ENCODE measurements at regions not wholly inside any gene's neighbourhood (a gene's known extent, or its start where the extent isn't known, plus 50 kb on each side); places are given as distances from the start of the nearest gene placed in this dataset.
A peak's percentile ranks its signal among the peaks of the same experiment; 100 is the strongest.

GRCh38 chr3:18024715-18025114 lies 282.3 kb upstream of the TBC1D5 start:
- TF ChIP-seq Cebpa-rat (IDR thresholded peaks at IDR 0.05): no peak
- Histone ChIP-seq H3K9ac (no peak overlapping the region), H3K4me1 (peaks cover 47% of the 10 kb centered on the region), H3K27me3 (no peaks in the 10 kb centered on the region), H3K4me2 (no peak overlapping the region), H4K20me1 (no peaks in the 10 kb centered on the region), H3K36me3 (peaks cover 16% of the 10 kb centered on the region), H3K9me3 (peaks cover 40% of the 10 kb centered on the region), H3K27ac (no peak overlapping the region), H3K4me3 (no peak overlapping the region)

GRCh38 chr3:18019161-18019495 lies 276.7 kb upstream of the TBC1D5 start:
- peak overlapping the region; percentile 66 for H3K4me2 ChIP-seq
- TF ChIP-seq Cebpa-rat (IDR thresholded peaks at IDR 0.05): no peak

GRCh38 chr3:18018491-18019160 lies 276.2 kb upstream of the TBC1D5 start:
- TF ChIP-seq Cebpa-rat (IDR thresholded peaks at IDR 0.05): no peak
- peak overlapping the region; percentile 28; the same call in 1 of the 2 replicates for H3K9ac ChIP-seq
- peaks cover 31% of the 10 kb centered on the region for H3K4me1 ChIP-seq
- H3K4me2 ChIP-seq: peak overlapping the region; percentile 66
- peaks cover 51% of the 10 kb centered on the region for H3K9me3 ChIP-seq
- H4K20me1 ChIP-seq: no peaks in the 10 kb centered on the region
- no peak overlapping the region; the same call in 1 of the 2 replicates for H3K27ac ChIP-seq
- H3K27me3 ChIP-seq: no peaks in the 10 kb centered on the region
- H3K4me3 ChIP-seq: no peak overlapping the region
- H3K36me3 ChIP-seq: peaks cover 46% of the 10 kb centered on the region

More at GRCh38 chr3:18019161-18019495, 276.7 kb upstream of the TBC1D5 start:
- H3K27me3 ChIP-seq: no peaks in the 10 kb centered on the region
- peaks cover 31% of the 10 kb centered on the region for H3K4me1 ChIP-seq
- H3K27ac ChIP-seq: no peak overlapping the region; the same call in 1 of the 2 replicates
- H3K9me3 ChIP-seq: peaks cover 46% of the 10 kb centered on the region
- no peaks in the 10 kb centered on the region for H4K20me1 ChIP-seq
- H3K4me3 ChIP-seq: no peak overlapping the region
- H3K9ac ChIP-seq: peak overlapping the region; percentile 28; the same call in 1 of the 2 replicates
- peaks cover 41% of the 10 kb centered on the region for H3K36me3 ChIP-seq

- Histone ChIP-seq H3K36me3 (peaks cover 47% of the 10 kb centered on the region), H3K27me3 (no peaks in the 10 kb centered on the region), H4K20me1 (no peaks in the 10 kb centered on the region), H3K4me3 (no peak overlapping the region), H3K27ac (no peak overlapping the region), H3K9ac (no peak overlapping the region), H3K4me1 (peaks cover 36% of the 10 kb centered on the region), H3K9me3 (peaks cover 47% of the 10 kb centered on the region), H3K4me2 (no peak overlapping the region)
- TF ChIP-seq Cebpa-rat (IDR thresholded peaks at IDR 0.05): no peak
These were observed 273.9 kb upstream of the TBC1D5 start for GRCh38 chr3:18016366-18016765.

- Histone ChIP-seq H4K20me1 (no peaks in the 10 kb centered on the region), H3K9ac (no peak overlapping the region), H3K36me3 (peaks cover 50% of the 10 kb centered on the region), H3K27ac (no peak overlapping the region; the same call in 1 of the 2 replicates), H3K4me1 (peaks cover 29% of the 10 kb centered on the region), H3K27me3 (no peaks in the 10 kb centered on the region), H3K4me3 (no peak overlapping the region), H3K9me3 (peaks cover 52% of the 10 kb centered on the region), H3K4me2 (no peak overlapping the region)
- no peak for TF ChIP-seq Cebpa-rat (IDR thresholded peaks at IDR 0.05)
These were observed 270.5 kb upstream of the TBC1D5 start for GRCh38 chr3:18012933-18013332.

- Histone ChIP-seq H3K4me3 (no peak overlapping the region), H3K36me3 (peaks cover 51% of the 10 kb centered on the region), H3K27me3 (no peaks in the 10 kb centered on the region), H3K27ac (no peak overlapping the region; the same call in 1 of the 2 replicates), H3K4me2 (no peak overlapping the region), H3K9ac (no peak overlapping the region), H3K4me1 (peaks cover 28% of the 10 kb centered on the region), H3K9me3 (peaks cover 56% of the 10 kb centered on the region), H4K20me1 (no peaks in the 10 kb centered on the region)
- TF ChIP-seq Cebpa-rat (IDR thresholded peaks at IDR 0.05): no peak
These were observed 270.0 kb upstream of the TBC1D5 start for GRCh38 chr3:18012436-18012835.

GRCh38 chr3:18011387-18011786 lies 269.0 kb upstream of the TBC1D5 start:
- peaks cover 58% of the 10 kb centered on the region for H3K9me3 ChIP-seq
- no peak overlapping the region for H3K4me2 ChIP-seq
- peaks cover 26% of the 10 kb centered on the region for H3K4me1 ChIP-seq
- H3K27ac ChIP-seq: no peak overlapping the region
- TF ChIP-seq Cebpa-rat (IDR thresholded peaks at IDR 0.05): no peak
- peaks cover 48% of the 10 kb centered on the region for H3K36me3 ChIP-seq
- H3K9ac ChIP-seq: no peak overlapping the region
- no peaks in the 10 kb centered on the region for H3K27me3 ChIP-seq
- H4K20me1 ChIP-seq: no peaks in the 10 kb centered on the region
- no peak overlapping the region for H3K4me3 ChIP-seq

- Histone ChIP-seq H3K4me3 (no peak overlapping the region), H4K20me1 (no peaks in the 10 kb centered on the region), H3K27ac (no peak overlapping the region), H3K36me3 (peaks cover 45% of the 10 kb centered on the region), H3K9me3 (peaks cover 57% of the 10 kb centered on the region), H3K4me1 (peaks cover 26% of the 10 kb centered on the region), H3K27me3 (no peaks in the 10 kb centered on the region), H3K9ac (no peak overlapping the region), H3K4me2 (no peak overlapping the region)
- TF ChIP-seq Cebpa-rat (IDR thresholded peaks at IDR 0.05): no peak
These were observed 267.6 kb upstream of the TBC1D5 start for GRCh38 chr3:18010001-18010400.

GRCh38 chr3:18008706-18009368 lies 266.4 kb upstream of the TBC1D5 start:
- H3K4me3 ChIP-seq: no peak overlapping the region
- no peaks in the 10 kb centered on the region for H3K27me3 ChIP-seq
- H3K9ac ChIP-seq: no peak overlapping the region
- H3K4me1 ChIP-seq: peaks cover 26% of the 10 kb centered on the region
- no peak overlapping the region for H3K27ac ChIP-seq
- H3K9me3 ChIP-seq: peaks cover 57% of the 10 kb centered on the region
- no peaks in the 10 kb centered on the region for H4K20me1 ChIP-seq
- peaks cover 44% of the 10 kb centered on the region for H3K36me3 ChIP-seq
- no peak for TF ChIP-seq Cebpa-rat (IDR thresholded peaks at IDR 0.05)
- peak overlapping the region; percentile 22 for H3K4me2 ChIP-seq

GRCh38 chr3:18007980-18008379 lies 265.5 kb upstream of the TBC1D5 start:
- no peak for TF ChIP-seq Cebpa-rat (IDR thresholded peaks at IDR 0.05)
- H3K9ac ChIP-seq: no peak overlapping the region
- H3K9me3 ChIP-seq: peaks cover 49% of the 10 kb centered on the region
- peaks cover 26% of the 10 kb centered on the region for H3K4me1 ChIP-seq
- peak overlapping the region; percentile 22 for H3K4me2 ChIP-seq
- no peak overlapping the region for H3K4me3 ChIP-seq
- peaks cover 40% of the 10 kb centered on the region for H3K36me3 ChIP-seq
- peak overlapping the region; percentile 24; the same call in 1 of the 2 replicates for H3K27ac ChIP-seq
- no peaks in the 10 kb centered on the region for H4K20me1 ChIP-seq
- H3K27me3 ChIP-seq: no peaks in the 10 kb centered on the region
